Endothelial cell of umbilical vein (primary cell): ENCODE measurements at regions not wholly inside any gene's neighbourhood (a gene's known extent, or its start where the extent isn't known, plus 50 kb on each side); places are given as distances from the start of the nearest gene placed in this dataset.

ENCODE experiments used
- POLR2A ChIP-seq: IDR thresholded peaks from 2 replicates; pipeline ENCODE4 v1.6.1; 2012; ENCODE audit warnings: low read depth, mild to moderate bottlenecking, control low read depth, low read length
- POLR2AphosphoS5 ChIP-seq: IDR thresholded peaks from 2 replicates; pipeline ENCODE4 v1.6.1; 2012; ENCODE audit warnings: low read depth, mild to moderate bottlenecking, control low read depth, low read length, moderate library complexity; ENCODE audit not compliant: insufficient read depth
- TF ChIP-seq, protein P1 (sequence below), 2 donors: IDR thresholded peaks; 1 replicate in 1 of 2; 2 replicates in 1 of 2; pipeline ENCODE4 v1.5.1; 2011; ENCODE audit warnings: low read length in 2 of 2, mild to moderate bottlenecking in 2 of 2, moderate library complexity in 2 of 2, control low read depth in 1 of 2, inconsistent platforms in 1 of 2, low read depth in 1 of 2; ENCODE audit not compliant: insufficient read depth in 1 of 2; ENCODE audit errors: extremely low read depth in 1 of 2

DNA sequence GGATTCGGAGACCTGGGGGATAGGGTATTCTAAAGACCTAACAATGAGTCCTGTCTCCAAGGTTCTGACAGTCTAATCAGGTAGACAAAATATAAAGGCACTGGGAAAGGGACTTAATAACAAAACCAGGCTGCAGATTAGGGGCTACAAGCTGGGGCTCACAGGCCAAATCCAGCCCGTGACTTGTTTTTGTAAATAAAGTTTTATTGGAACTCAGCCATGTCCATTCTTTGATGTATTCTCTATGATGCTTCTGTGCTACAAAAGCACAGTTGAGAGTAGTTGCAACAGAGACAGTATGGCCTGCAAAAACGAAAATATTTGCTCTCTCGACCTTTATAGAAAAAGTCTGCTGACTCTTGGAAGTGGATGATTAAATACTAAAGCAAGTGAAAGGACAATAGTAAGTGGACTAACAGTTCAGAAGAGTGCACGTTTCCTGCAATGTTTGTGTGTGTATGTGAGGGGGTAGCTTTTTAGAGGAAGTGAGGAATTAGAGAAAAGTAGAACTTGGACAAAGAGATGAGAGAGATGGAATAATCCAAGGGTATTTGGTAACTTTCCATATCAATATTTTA is 115.4 kb upstream of the ZFHX3 start:
- TF ChIP-seq, protein P1, sequence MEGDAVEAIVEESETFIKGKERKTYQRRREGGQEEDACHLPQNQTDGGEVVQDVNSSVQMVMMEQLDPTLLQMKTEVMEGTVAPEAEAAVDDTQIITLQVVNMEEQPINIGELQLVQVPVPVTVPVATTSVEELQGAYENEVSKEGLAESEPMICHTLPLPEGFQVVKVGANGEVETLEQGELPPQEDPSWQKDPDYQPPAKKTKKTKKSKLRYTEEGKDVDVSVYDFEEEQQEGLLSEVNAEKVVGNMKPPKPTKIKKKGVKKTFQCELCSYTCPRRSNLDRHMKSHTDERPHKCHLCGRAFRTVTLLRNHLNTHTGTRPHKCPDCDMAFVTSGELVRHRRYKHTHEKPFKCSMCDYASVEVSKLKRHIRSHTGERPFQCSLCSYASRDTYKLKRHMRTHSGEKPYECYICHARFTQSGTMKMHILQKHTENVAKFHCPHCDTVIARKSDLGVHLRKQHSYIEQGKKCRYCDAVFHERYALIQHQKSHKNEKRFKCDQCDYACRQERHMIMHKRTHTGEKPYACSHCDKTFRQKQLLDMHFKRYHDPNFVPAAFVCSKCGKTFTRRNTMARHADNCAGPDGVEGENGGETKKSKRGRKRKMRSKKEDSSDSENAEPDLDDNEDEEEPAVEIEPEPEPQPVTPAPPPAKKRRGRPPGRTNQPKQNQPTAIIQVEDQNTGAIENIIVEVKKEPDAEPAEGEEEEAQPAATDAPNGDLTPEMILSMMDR (IDR thresholded peaks at IDR 0.05; ENCODE audit: extremely low read depth in 1 of 2, insufficient read depth in 1 of 2, low read depth in 1 of 2, low read length in 2 of 2): no peak
- TF ChIP-seq POLR2A: no peak
- TF ChIP-seq POLR2AphosphoS5: no peak
